RPMI8226 (cell line): ENCODE measurements at regions not wholly inside any gene's neighbourhood (a gene's known extent, or its start where the extent isn't known, plus 50 kb on each side); places are given as distances from the start of the nearest gene placed in this dataset.

Source experiments
- DNase-seq: peaks from one replicate; pipeline ENCODE4 v3.0.0-alpha.2; 2015

DNA sequence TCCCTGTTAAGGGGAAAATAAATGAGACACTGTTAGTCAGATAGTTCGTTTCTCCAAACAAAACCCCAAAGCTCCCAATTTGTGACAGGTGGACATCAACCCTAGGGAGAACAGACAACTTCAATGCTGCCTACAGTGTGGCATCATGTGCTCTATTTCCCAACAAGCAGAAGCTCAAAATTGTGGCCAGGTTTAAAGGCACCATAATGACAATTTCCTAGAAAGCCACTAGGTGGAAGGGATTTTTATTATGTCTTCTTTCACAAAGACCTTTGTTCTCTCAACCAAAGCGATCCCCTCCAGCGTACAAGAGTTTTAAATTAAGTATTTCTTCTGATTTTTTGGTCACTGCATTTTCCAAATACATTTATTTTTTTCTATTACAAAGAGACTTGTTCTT is 88.0 kb upstream of the MBIP start:
- no peak for DNase-seq

- no peak for DNase-seq
Observed at GRCh38 chr14:36405589-36406274, 85.3 kb upstream of the MBIP start.

DNA sequence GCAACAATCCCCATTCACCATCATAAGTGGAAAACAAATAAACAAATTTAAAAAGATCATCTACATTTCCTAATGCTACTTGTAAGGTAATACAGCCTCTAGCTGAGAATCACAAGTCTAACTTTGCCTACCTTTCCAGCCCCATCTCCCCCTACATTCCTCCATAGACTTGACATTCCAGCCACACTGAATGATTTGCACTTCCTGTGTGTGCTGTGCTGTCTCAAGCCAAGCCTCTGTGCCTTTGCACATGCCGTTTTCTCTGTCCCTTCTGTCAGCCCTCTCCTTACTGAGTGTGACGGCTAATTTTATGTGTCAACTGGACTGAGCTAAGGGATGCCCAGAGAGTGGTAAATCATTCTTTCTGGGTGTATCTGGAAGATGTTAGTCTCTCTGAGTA is 82.4 kb upstream of the MBIP start:
- DNase-seq: no peak

- no peak for DNase-seq
Observed at GRCh38 chr14:36398463-36399291, 78.2 kb upstream of the MBIP start.

DNA sequence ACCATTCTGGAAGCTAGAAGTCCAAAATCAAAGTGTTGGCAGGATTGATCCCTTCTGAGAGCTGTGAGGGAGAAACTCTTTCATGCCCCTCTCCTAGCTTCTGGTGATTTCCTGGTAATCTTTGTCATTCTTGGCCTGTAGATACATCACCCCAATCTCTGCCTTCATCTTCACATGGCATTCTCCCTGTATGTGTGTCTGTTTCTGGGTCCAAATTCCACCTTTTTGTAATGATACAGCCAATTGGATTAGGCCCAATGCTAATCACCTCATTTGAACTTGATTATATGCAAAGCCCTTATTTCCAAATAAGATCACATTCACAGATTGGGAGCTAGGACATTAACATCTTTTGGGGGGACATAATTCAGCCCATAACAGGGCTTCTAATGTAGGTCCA is 76.9 kb upstream of the MBIP start:
- DNase-seq: no peak

DNA sequence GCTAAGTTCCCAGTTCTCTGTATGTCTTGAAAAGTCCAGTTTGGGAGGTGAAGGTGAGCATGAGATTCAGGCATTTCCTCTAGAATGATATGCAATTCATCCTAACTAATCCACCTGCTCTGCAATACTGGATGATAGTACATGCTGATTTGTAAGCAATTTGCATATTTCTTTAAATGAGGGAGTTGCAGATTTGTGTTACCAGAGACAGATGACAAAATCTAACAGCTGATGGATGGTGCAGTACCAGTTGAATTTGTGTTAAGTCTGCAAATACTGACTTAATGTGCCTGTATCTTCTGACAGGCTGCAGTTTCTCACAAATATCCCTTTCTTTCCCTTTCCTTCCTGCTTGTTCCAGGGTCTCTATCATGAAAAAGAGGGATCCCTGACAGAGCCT is 76.4 kb upstream of the MBIP start:
- DNase-seq: no peak

DNA sequence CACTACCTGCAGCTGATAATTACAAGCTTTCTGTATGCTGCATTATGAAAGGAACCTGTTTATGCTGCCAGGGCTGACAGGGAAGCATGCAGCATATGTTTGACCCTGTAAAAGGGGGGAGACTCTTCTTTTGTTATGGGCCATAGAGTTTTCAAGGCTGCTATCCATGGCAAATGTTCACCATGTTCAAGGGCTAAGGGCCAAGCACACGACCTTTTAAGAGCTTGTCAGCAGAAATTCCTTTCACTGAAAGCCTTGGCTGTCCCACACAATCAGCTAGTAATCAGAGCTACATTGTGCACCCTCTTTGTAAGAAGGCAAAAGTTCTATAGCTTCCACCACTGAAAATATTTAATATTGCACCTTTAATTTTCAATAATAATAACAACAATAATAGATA is 74.2 kb upstream of the MBIP start:
- DNase-seq: no peak

DNA sequence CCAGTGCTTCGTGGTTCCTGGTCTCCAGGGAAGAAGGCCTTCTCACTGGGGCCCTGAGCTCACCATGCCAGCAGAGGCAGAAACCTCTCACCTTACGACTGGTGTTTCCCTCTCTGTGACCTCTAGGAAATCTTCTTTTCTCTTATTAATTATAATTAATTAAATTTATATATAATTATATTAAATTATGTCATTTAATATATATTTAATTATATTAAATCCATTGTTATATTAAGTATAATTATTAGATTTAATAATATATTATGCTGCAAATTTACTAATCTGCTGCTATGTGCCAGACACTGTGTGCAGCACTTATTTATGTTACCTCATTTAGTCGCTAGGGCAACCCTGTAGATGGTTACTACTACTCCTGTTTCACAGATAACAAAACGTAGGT is 70.3 kb upstream of the MBIP start:
- no peak for DNase-seq

DNA sequence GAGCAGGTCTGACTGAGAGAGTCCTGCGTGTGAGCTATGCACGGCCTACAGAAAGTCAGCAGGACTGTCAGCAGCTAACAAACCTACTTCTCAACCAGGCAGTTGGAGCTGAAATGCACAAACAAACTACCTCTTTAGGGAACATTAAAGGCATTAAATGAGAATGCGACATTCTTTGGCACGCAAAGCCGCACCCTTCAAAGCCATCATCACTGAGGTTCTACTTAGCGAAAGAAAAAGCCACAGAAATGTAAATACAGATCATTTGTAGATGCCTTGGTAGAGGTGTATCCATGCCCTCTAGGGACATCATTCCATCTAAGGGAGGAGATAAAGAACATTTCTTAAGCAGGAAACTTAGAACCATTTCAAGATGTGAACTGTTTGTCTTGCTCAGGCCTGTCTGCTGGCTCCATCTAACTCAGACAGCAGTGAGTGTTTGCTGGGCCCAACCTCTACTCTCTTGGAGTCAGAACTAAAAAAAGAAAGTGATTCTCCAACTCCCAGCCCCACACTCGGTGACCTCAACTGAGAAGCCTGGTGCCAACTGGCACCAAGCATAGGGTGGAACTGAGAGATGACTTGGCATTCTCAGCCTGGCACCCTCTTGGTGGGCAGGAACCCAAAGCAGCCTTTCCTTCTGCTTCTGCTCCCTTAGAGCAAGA is 63.5 kb upstream of the MBIP start:
- peak; percentile 27 for DNase-seq

GRCh38 chr14:36373982-36374673 is 53.7 kb upstream of the MBIP start:
- DNase-seq: peak; percentile 73
